Hepatocyte (in vitro differentiated cells): ENCODE measurements at regions not wholly inside any gene's neighbourhood (a gene's known extent, or its start where the extent isn't known, plus 50 kb on each side); places are given as distances from the start of the nearest gene placed in this dataset.
A peak's percentile ranks its signal among the peaks of the same experiment; 100 is the strongest.

Experiments
- EZH2 ChIP-seq: fragments of 200-600 bp; sonication (generic); IDR thresholded peaks from 2 replicates; pipeline ENCODE4 v1.6.1; 2016; ENCODE audit warnings: antibody characterized with exemption, mild to moderate bottlenecking, borderline replicate concordance
- TF ChIP-seq, protein P1 (sequence below): fragments of 200-600 bp; sonication (generic); IDR thresholded peaks from 2 replicates; pipeline ENCODE4 v1.5.1; 2016; ENCODE audit warnings: antibody characterized with exemption, mild to moderate bottlenecking; ENCODE audit not compliant: poor library complexity

DNA sequence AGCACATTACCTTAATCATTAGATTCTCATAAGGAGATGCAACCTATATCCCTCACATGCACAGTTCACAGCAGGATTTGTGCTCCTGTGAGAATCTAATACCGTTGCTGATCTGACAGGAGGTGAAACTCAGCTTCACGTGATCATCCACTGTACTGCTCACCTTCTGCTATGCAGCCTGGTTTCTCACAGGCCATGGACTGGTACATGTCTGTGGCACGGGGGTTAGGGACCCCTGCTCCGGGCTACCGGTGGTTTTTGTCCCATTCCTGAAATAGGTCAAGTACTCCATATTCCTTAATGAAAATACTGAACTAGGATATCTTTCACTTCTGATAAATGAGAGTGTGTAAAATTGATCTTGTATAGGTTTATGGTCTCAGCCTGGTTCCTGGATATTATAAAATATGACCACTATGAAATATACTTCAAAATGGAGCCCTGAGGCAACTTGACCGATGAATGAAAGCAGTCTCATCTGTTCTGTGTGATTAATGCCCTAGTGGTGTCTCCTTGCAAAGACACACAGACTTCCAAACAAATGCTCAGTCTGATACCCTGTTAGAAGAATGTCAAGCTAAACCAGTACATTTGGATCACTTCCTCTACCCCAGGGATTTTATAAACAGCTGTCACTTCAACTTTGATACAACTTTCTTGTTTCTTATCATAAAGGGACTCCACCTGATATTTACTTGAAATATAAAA lies 492.9 kb upstream of the ANO3 start:
- TF ChIP-seq, protein P1, sequence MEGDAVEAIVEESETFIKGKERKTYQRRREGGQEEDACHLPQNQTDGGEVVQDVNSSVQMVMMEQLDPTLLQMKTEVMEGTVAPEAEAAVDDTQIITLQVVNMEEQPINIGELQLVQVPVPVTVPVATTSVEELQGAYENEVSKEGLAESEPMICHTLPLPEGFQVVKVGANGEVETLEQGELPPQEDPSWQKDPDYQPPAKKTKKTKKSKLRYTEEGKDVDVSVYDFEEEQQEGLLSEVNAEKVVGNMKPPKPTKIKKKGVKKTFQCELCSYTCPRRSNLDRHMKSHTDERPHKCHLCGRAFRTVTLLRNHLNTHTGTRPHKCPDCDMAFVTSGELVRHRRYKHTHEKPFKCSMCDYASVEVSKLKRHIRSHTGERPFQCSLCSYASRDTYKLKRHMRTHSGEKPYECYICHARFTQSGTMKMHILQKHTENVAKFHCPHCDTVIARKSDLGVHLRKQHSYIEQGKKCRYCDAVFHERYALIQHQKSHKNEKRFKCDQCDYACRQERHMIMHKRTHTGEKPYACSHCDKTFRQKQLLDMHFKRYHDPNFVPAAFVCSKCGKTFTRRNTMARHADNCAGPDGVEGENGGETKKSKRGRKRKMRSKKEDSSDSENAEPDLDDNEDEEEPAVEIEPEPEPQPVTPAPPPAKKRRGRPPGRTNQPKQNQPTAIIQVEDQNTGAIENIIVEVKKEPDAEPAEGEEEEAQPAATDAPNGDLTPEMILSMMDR: peak; percentile 6
- no peak for TF ChIP-seq EZH2
